PC-9 (cell line): ENCODE measurements at regions not wholly inside any gene's neighbourhood (a gene's known extent, or its start where the extent isn't known, plus 50 kb on each side); places are given as distances from the start of the nearest gene placed in this dataset.

Source experiments
- BruUV-seq: library from RNA; stranded (reverse); fragments of 400-500 nt; replicated peaks from 2 replicates; lab custom pipeline; 2021; lab: Mats Ljungman, UMichigan
- CTCF ChIA-PET: fragments of 300-600 bp; sonication (Branson Sonifier 250); formaldehyde crosslinking; loops from one replicate; lab custom pipeline; 2022; ENCODE audit warnings: antibody characterized with exemption; lab: Charles Lee
- POLR2A ChIA-PET: fragments of 300-600 bp; sonication (Branson Sonifier 250); formaldehyde crosslinking; loops from one replicate; lab custom pipeline; 2022; ENCODE audit warnings: antibody characterized with exemption; ENCODE audit not compliant: unreplicated experiment; lab: Charles Lee
- DNase-seq, 2 experiments: peaks; one replicate each; pipeline versions ENCODE4 v3.0.0 to v3.0.0-alpha.2; 2015 to 2022; ENCODE audit warnings: mixed read lengths in 1 of 2
- H2AFZ ChIP-seq: fragments of 200-600 bp; sonication (generic); 2 replicates; pipeline ENCODE4 v1.8.1; 2017; ENCODE audit warnings: antibody characterized with exemption
- H3F3A ChIP-seq: fragments of 200-600 bp; sonication (generic); 2 replicates; pipeline ENCODE4 v1.8.1; 2017; ENCODE audit warnings: antibody characterized with exemption, mild to moderate bottlenecking, low read depth; ENCODE audit not compliant: insufficient read depth
- H3K27ac ChIP-seq: fragments of 200-600 bp; sonication (generic); 2 replicates; pipeline ENCODE4 v1.6.1; 2016; ENCODE audit warnings: mixed run types
- H3K27me3 ChIP-seq: fragments of 200-600 bp; sonication (generic); 2 replicates; pipeline ENCODE4 v1.6.1; 2016; ENCODE audit warnings: low read depth, mixed run types; ENCODE audit not compliant: insufficient read depth
- H3K36me3 ChIP-seq: fragments of 200-600 bp; sonication (generic); 2 replicates; pipeline ENCODE4 v1.6.1; 2016; ENCODE audit warnings: low read depth, mixed run types
- H3K4me1 ChIP-seq: fragments of 200-600 bp; sonication (generic); replicated peaks from 2 replicates; pipeline ENCODE4 v1.6.1; 2016; ENCODE audit warnings: mixed run types; ENCODE audit not compliant: insufficient read depth
- H3K4me2 ChIP-seq: fragments of 200-600 bp; sonication (generic); 2 replicates; pipeline ENCODE4 v1.6.1; 2017; ENCODE audit warnings: mixed run types
- H3K4me3 ChIP-seq: fragments of 200-600 bp; sonication (generic); 2 replicates; pipeline ENCODE4 v1.6.1; 2016; ENCODE audit warnings: mixed run types
- H3K79me2 ChIP-seq: fragments of 200-600 bp; sonication (generic); 2 replicates; pipeline ENCODE4 v1.6.1; 2017; ENCODE audit warnings: low read depth, mixed run types
- H3K9me2 ChIP-seq: fragments of 200-600 bp; sonication (generic); 2 replicates; pipeline ENCODE4 v1.8.1; 2017; ENCODE audit warnings: mild to moderate bottlenecking; ENCODE audit not compliant: insufficient read depth
- H3K9me3 ChIP-seq: fragments of 200-600 bp; sonication (generic); 2 replicates; pipeline ENCODE4 v1.8.1; 2016; ENCODE audit warnings: low read depth; ENCODE audit not compliant: insufficient read depth
- H4K20me1 ChIP-seq: fragments of 200-600 bp; sonication (generic); 2 replicates; pipeline ENCODE4 v1.8.1; 2017; ENCODE audit not compliant: insufficient read depth
- EZH2 ChIP-seq: fragments of 200-600 bp; sonication (generic); IDR thresholded peaks from 2 replicates; pipeline ENCODE4 v1.8.0; 2017; ENCODE audit warnings: antibody characterized with exemption, low read depth
- intact Hi-C: fragments of 100-400 bp; cut with micrococcal nuclease; formaldehyde crosslinking; loops from one replicate; pipeline ENCODE4 v1.10.0; 2022; ENCODE audit not compliant: unreplicated experiment
- TF ChIP-seq, protein P1 (sequence below): fragments of 200-600 bp; sonication (generic); conservative IDR thresholded peaks from 2 replicates; pipeline ENCODE4 v1.6.1; 2017; ENCODE audit warnings: mixed run types, antibody characterized with exemption, mild to moderate bottlenecking, moderate library complexity

- no peak overlapping the region for H3K4me3 ChIP-seq
- ChIA-PET POLR2A (no interaction called here), CTCF (no interaction called here)
- no peak overlapping the region for H3K27ac ChIP-seq
- no peak overlapping the region for H3K4me2 ChIP-seq
- no peaks in the 10 kb centered on the region for H3K79me2 ChIP-seq
- no peak overlapping the region for H2AFZ ChIP-seq
- DNase-seq: no peak
- no peaks in the 10 kb centered on the region for H3K9me2 ChIP-seq
- H4K20me1 ChIP-seq: no peaks in the 10 kb centered on the region
- H3K4me1 ChIP-seq: no peaks in the 10 kb centered on the region
- no peaks in the 10 kb centered on the region for H3F3A ChIP-seq
- no peaks in the 10 kb centered on the region for H3K9me3 ChIP-seq
- BruUV-seq: no TSS peak
- intact Hi-C loops: no loop called here
- no peaks in the 10 kb centered on the region for H3K27me3 ChIP-seq
- no peaks in the 10 kb centered on the region for H3K36me3 ChIP-seq
- TF ChIP-seq EZH2: no peak
- TF ChIP-seq, protein P1, sequence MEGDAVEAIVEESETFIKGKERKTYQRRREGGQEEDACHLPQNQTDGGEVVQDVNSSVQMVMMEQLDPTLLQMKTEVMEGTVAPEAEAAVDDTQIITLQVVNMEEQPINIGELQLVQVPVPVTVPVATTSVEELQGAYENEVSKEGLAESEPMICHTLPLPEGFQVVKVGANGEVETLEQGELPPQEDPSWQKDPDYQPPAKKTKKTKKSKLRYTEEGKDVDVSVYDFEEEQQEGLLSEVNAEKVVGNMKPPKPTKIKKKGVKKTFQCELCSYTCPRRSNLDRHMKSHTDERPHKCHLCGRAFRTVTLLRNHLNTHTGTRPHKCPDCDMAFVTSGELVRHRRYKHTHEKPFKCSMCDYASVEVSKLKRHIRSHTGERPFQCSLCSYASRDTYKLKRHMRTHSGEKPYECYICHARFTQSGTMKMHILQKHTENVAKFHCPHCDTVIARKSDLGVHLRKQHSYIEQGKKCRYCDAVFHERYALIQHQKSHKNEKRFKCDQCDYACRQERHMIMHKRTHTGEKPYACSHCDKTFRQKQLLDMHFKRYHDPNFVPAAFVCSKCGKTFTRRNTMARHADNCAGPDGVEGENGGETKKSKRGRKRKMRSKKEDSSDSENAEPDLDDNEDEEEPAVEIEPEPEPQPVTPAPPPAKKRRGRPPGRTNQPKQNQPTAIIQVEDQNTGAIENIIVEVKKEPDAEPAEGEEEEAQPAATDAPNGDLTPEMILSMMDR: no peak
These were observed 474.2 kb downstream of the EFNA5 start for GRCh38 chr5:107196500-107197059.

- ChIA-PET CTCF (no interaction called here), POLR2A (no interaction called here)
- BruUV-seq: no TSS peak
- Histone ChIP-seq H2AFZ (no peak overlapping the region), H3K9me2 (no peaks in the 10 kb centered on the region), H4K20me1 (no peaks in the 10 kb centered on the region), H3K4me3 (no peak overlapping the region), H3K27ac (no peak overlapping the region), H3K4me1 (no peaks in the 10 kb centered on the region), H3K9me3 (no peaks in the 10 kb centered on the region), H3K79me2 (no peaks in the 10 kb centered on the region), H3K27me3 (no peaks in the 10 kb centered on the region), H3K36me3 (no peaks in the 10 kb centered on the region), H3K4me2 (no peak overlapping the region), H3F3A (no peaks in the 10 kb centered on the region)
- no peak for TF ChIP-seq EZH2
- TF ChIP-seq, protein P1: no peak
- intact Hi-C loops: no loop called here
- no peak for DNase-seq
These were observed 474.8 kb downstream of the EFNA5 start for GRCh38 chr5:107195890-107196395.

DNA sequence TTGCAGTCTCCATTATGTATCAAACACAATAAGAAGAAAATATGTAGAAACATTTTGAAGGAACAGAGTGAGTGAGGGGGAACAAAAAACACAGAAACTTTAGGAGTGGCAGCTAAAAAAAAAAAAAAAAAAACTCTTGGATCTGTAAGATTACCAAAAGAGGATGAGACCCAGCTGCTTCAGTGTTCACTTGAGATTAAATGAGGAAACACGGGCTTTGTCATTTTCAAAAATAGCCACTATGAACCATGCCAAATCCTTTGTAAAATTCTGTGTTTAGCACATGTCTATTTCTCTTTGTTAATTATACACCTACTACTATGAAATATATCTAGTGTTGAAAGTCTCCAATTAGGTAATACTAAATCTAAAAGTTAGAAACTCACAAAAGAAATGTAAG is 485.9 kb downstream of the EFNA5 start:
- Histone ChIP-seq H3K4me3 (no peak overlapping the region), H2AFZ (no peak overlapping the region), H3K4me2 (no peak overlapping the region), H3F3A (no peaks in the 10 kb centered on the region), H4K20me1 (no peaks in the 10 kb centered on the region), H3K27me3 (no peaks in the 10 kb centered on the region), H3K27ac (no peak overlapping the region), H3K9me3 (no peaks in the 10 kb centered on the region; the same call in 1 of the 2 replicates), H3K9me2 (no peaks in the 10 kb centered on the region), H3K4me1 (no peaks in the 10 kb centered on the region), H3K36me3 (no peaks in the 10 kb centered on the region), H3K79me2 (no peaks in the 10 kb centered on the region)
- no TSS peak for BruUV-seq
- no peak for DNase-seq
- ChIA-PET CTCF (no interaction called here), POLR2A (no interaction called here)
- intact Hi-C loops: no loop called here
- TF ChIP-seq EZH2: no peak
- TF ChIP-seq, protein P1: no peak
